Globus pallidus (tissue), 1 donor: ENCODE measurements at regions not wholly inside any gene's neighbourhood (a gene's known extent, or its start where the extent isn't known, plus 50 kb on each side); places are given as distances from the start of the nearest gene placed in this dataset.

Experiments
- DNase-seq: peaks from one replicate; pipeline ENCODE4 v3.0.0-alpha.2; 2015; ENCODE audit warnings: low spot score

DNA sequence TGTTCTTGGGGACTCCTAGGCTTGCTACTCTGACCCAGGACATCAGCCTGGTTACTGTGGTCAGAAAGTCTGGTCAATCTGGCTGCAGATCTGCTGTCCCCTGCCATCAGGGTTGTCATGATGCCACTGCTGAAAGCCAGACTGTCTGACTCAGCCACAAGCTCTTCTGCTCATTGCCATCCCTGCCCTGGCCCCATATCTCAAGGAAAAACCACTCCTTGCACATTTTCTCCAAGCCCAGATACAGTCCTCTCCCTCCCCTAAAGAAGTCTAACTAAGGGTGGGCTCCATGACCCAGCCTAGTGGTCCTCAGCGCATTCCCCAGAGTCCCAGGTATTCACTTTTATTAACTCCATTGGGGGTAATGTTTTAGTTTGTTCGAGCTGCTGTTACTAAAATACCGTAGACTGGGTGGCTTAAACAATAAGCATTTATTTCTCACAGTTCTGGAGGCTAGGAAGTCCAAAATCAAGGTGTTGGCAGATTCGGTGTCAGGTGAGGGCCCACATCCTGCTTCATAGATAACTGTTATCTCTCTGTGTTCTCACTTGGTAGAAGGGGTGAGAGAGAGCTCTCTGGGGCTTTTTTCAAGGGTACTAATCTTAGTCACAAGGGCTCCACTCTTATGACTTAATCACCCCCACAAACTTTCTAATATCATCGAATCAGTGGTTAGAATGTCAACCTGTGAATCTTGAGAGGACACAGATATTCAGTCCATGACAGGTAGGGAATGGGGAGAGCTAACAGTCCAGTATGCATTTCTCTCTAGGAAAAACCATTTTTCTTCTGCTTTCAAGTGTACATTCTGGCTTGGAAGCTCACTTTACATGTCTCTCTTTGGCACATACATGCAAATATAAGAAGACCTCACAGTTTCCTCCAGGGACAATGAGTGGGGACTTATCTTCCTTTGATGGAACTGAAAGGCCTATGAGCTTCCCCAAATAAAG is 94.8 kb upstream of the CXCR4 start:
- DNase-seq: no peak

DNA sequence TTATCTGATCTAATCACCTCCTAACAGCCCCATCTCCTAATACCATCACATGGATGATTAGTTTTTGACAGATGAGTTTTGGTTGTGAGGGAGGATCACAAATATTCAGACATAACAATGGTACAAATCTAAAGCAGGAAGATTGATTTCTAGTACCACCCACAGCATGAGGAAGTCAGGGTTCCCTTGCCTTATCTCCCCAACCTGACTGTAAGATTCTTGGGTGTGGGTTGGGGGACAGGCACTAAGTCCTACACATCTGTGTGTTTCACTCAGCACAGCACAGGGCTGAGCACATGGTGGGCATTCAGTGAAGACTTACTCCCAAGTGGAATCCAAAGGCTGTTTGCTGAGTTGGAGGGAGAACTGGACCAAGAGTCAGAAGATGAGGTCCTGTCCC is 93.8 kb upstream of the CXCR4 start:
- DNase-seq: no peak

DNA sequence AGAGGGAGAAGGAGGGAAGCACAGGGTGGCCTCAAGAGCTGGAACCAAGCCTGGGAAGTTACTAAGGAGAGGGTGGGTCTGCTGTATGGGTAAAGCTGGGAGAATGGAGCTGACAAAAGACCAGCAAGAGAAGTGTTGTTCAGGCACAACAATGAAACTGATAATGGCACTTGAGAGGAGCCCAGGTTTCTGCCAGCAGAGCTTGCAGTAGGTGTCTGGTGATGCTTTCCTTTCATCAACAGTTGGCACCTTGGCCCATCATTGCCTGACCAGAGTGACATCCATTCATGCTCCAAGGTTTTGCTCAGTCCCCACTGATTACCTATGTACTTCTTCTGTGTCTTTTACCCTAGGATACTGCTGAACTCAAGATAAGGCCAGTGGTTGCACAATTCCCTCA is 92.9 kb upstream of the CXCR4 start:
- DNase-seq: no peak

DNA sequence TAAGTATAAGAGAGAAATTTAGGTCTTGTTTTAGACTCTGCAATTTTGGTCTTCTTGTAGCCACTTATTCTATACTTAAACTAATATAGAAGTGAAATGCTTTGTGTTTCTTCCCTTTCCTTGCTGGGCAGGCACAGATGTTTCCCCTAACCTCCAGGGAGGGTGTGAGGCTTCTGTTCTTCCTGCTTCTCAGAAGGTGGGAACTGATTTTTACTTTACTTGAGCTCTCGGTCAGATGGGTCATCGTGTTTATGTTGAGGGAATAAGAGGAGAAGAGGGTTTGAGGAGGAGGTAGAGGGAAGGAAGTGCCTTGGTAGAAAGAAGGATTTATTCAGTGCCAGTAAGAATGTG is 92.5 kb upstream of the CXCR4 start:
- no peak for DNase-seq

DNA sequence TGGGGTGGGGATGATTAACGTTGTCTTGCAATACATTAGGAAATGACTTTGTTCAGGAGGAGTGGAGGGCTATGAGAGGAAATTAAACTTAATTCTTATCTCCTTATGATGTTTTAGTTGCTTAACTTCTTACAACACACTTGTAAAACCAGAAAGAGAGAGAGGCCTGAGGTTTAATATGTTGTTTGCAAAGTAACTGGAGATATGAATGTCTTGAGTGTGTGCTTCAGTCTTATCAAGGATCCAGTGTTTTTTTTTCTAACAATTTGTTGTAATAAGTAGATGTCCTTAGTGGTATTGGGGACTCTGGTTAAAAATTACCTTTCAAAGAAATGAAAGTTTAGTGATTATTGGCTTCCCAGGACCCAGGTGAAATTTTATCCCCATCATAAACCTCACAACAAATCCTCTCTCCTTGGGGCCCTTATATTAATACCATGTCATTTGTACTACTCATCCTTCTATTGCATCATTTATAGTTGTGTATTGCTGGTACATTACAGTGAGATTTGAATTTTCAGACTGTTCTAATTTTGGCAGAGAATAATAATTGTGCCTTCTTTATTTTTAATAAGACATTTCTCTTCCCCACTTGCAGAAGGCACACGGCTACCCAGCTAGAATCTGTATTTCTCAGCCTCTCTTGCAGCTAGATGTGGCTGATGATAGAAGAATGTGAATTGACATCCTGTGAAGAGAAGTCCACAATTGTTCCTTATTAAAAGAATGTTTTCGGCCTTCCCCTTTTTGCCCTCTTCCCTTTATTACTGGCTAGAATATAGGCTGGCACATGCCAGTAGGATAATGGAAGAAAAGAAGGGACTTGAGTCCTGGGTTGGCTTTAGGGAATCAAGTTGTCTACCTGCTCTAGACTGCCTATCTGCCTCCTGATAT is 91.9 kb upstream of the CXCR4 start:
- no peak for DNase-seq

DNA sequence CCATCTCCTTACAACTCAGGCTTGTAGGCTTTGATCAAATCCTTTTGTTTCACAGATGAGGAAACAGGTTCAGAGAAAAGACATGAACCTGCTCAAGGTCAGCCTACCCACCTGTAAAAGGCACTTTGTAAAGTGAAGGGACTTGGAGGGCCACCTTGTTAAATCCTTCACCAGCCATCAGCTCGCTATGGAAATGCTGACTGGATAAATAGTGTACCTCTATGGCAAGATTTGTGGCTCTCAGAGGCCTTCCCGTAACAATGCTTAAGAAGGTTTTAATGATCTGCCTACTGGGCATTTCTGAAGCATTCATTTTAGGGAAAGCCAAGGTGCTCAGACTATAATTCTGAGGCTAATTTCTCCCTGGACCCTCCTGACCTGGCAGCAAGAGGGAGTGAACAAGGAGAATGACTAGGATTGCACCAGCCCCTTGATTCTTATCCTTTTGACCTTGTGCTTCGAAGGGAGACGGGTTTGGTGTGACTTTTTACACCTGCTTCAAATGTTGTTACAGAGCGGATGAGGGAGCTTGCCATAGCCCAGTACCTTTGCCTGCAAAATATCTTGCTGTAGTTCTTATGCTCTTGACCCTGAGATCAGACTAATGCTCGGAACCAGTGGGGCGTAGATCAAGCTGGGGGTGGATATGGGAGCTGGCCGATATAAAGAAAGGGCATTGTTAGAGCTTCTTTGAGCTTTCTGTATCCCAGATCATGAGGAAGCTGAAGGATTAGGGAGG is 90.9 kb upstream of the CXCR4 start:
- no peak for DNase-seq

DNA sequence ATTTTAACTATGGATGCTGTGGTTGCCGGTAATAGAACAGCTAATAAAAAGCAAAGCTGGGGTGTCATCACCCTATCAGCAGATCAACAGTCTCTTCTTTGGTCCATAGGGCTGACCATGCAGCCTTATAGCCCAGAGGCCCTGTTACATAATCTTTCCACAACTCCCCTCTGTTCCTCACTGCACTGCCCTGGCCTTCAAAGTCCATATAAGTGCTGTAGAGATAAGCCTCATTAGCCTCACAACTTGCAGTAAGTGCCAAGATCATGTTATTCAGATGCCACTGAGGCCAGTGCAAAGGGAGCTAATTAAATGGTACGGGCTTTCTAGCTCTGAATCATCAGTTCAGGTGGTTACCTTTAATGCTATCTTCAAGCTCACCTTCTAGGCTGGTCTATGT is 89.7 kb upstream of the CXCR4 start:
- DNase-seq: no peak

DNA sequence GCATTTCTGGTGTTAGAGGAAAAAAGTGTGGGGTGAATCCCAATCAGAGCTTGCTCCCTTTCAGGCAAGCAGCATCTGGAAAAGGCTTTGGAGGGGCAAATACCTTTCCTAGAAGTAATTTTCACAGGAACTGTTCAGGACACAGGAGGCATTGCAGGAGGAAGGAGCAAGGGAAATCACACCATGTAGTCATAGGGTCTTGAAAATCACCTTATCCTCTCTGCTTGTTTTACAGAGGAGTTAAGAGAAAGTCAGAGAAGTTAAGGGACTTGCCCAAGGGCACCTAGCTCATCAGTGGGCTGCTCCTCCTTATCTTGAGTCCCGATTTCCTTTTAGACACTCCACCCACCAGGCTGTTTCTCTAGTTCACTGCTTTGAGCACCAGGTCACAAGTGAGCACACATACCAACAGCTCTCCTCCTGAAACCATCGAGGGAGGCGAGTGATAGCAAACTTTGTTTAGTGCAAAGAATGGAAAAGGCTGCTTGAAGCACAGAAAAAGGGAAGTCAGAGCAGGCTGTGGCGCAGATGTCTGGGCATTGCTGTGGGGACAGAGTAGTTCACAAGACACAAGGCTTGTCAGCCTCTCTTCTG is 89.2 kb upstream of the CXCR4 start:
- peak; percentile 24 for DNase-seq

DNA sequence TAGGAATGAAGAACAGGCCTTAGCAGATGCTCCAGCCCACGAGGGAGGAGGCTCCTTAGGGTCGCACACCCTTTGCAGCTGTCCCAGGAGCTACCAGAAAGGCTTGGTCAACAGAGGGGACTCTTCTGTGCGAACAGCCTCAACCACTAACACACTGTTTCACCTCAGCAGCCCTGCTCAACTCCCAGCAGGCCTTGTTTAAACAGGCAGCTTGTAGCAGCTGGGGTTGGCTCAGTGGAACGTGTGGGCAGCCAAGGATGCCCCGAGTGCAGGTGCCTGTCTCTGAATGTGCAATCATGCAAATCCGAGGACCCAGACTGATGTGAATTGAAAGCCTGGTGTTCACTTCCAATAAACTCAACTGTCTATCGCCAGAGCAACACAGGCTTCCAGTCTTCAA is 88.7 kb upstream of the CXCR4 start:
- DNase-seq: no peak

DNA sequence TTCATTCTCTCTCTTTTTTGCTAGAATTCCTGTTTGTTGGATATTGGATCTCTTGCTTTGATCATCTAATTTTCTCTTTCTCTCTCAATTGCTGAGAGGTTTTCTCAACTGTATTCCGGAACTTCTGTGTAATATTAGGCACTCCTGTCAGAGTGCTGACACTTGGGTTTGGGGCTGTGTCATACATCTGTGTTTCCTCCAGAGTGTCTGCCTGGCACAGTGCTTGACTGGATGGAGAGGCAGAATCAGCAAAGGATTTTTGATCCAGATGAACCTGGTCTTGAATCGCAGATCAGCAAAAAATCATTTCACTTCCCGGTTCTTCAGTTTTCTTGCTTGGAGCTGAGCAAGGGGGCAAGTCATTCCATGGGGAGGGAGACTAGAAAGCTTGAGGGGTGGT is 87.7 kb upstream of the CXCR4 start:
- DNase-seq: no peak

DNA sequence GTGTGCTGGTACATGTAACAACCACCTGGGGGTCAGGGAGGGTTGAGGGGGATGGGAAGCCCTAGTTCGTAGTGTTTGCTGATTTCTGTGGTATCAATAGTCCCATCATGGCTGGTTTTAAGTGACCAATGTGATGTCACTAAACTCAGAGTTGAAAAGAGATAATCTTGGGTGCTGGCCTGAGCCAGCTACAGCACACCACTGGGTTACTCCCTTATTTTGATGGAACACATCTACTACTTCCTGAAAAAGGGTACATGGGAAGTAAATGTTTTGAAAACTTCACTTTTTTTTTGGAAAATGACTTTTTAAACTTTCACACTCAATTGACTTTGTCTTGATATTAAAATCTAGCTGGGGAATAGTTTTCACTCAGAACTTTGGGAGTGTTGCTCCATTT is 87.0 kb upstream of the CXCR4 start:
- DNase-seq: no peak

DNA sequence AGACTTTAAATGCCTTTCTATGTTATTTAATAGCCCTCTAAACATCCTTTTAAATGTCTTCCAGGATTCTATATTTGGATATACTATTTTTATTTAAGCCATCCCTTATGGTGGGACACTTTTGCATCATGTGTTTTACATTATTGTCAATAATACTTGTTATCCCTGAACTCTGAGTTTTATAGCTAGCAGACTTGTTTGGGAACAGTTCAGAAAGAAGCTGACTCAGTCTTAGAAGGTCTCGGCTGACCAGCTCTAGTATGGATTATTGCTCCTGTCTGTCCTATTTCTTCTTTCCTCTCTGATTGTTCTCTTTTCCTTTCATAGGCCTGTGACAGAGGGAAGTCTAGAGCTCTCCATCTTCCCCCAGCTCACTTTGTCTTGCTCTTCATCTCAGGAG is 77.3 kb upstream of the CXCR4 start:
- DNase-seq: no peak

DNA sequence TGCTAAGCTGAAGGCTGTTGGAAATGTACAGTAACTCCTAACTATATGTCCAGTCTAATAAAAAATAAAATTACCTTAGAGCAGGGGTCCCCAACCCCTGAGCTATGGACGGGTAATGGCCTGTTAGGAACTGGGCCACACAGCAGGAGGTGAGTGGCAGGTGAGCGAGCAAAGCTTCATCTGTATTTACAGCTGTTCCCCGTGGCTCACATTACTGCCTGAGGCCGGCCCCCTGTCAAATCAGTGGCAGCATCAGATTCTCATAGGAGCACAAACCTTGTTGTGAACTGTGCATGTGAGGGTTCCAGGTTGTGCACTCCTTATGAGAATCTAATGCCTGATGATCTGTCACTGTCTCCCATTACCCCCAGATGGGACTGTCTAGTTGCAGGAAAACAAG is 73.1 kb upstream of the CXCR4 start:
- DNase-seq: no peak

DNA sequence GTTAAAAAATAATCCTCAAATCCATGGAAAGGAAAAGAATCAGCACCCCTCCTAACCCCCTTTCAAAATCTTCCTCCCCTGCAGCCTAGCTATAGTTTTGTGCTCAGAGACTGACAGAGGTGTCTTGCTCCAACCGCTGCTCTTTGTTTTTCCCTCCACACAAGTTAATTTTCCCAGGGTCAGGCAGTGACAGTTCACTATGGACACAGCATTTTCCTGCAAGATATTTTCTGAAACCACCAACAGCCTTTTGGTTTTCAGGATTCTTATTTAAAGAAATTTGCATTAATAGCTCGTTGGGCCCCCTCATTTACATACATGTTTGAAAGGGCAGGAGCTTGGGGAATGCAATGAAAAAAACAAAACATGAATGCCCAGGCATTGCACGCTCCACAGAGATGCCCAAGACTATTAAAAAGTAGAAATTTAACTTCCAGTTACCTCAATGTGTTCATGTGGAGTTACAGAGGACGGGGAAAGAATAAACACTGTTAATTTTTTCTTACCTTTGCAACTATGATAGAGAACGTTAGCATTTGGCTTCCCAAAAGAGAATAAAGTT is 71.4 kb upstream of the CXCR4 start:
- DNase-seq: no peak

DNA sequence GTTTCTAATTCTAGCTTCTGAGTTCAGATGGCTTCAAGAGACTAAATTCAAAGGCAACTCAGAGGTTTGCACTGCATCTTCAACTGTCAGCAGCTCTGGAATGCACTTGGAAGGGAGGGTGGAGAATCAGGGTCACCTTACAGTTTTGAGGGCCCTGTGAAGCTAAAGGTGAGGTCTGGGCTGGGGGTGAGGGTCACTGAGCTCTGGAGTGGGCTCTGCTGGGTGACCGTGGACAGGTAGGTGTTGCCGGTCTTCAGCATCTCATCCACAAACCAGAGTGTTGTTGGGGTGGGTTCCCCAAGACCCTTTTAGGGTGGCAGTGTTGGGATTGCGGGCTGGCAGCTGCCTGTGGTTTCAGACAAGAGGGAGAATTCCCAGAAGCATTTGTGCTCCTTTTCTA is 70.1 kb upstream of the CXCR4 start:
- no peak for DNase-seq

DNA sequence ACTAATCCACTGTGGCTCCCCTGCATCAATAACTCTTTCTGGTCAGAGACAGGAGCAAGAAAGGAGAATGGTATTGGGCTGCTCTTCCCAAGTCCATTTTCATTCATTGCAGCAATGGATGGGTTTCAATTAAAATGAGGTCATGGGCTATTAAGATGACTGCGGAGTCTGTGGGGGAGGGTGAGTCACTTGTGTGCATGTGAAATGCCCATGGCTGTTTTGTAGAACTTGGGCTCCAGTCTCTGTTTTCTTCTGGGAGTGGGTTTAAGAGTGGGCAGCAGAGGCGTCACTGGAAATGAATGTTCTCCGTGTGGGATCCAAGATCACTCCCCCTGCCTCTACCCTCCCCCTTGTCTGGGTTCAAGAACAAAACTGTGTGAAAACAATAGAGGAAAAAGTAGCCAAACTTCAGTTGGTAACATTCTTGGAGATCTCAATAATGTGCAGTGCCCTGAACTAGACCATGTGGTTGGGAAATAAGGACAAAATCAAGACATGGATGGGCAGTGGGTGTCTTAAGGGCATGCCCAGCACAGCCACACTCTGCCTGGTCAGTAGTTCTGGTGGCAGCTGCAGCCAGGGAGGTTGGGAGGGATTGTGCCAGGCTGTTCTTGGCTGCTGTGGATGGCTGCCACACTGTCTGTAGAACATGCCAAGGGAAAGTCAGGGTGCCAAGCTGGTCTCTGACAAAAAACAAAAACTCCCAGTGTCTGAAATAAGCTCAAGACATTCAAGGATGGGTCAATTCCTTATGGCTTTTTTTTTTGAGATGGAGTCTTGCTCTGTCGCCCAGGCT is 68.2 kb upstream of the CXCR4 start:
- peak; percentile 70 for DNase-seq

DNA sequence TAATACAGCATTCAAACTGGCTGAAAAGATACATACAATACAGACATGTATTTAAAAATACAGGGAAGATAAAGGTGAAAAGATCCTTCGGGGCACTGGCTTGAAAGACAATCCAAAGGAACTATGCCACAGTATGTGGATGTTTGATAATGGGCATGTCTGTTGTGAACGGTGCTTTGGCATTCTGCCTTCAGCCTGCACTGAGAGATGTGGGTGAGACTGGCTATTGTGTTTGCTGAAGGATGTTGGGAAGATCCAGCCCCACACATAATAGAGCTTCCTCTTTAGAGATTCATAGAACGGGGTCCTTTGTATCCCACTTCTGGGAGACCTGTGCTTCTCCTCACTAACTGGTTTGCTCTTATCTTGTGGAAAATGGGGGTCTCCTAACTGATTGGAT is 65.1 kb upstream of the CXCR4 start:
- DNase-seq: peak; percentile 52

DNA sequence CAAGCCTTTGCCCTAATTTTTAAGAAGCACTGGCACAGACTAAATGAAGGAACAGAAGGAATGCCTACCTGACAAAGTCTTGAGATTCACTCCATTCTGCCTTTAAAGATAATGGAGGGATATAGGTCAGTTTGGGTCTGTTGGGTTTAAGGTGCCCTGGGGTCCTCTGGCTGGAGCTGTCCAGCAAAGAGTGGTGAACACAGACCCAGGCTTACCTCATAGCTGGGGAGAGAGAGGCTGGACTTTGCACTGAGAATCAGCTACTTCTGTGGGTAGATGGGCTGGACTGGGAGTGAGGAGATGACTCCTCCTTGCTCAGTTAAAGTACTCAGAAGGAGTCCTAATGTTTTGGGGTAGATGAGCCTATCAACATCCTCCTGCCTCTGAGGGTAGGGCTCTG is 64.4 kb upstream of the CXCR4 start:
- DNase-seq: no peak

DNA sequence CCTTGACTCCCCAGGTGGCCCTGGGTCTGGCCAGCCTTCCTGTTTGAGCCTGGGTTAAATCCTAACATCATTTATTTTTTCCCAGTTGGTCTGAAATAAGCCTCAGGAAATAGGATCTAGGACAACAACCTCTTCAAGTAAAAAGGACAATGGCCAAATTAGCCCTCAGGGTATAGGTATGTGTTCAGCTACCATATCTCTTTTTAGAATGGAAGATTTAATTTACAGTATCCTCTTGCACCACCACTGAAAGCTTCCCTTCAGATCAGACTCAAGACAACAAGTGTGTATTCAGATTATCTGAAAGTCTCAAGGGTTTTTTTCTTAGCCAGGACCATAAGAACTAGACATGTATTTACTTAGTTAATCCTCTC is 61.6 kb upstream of the CXCR4 start:
- DNase-seq: no peak

DNA sequence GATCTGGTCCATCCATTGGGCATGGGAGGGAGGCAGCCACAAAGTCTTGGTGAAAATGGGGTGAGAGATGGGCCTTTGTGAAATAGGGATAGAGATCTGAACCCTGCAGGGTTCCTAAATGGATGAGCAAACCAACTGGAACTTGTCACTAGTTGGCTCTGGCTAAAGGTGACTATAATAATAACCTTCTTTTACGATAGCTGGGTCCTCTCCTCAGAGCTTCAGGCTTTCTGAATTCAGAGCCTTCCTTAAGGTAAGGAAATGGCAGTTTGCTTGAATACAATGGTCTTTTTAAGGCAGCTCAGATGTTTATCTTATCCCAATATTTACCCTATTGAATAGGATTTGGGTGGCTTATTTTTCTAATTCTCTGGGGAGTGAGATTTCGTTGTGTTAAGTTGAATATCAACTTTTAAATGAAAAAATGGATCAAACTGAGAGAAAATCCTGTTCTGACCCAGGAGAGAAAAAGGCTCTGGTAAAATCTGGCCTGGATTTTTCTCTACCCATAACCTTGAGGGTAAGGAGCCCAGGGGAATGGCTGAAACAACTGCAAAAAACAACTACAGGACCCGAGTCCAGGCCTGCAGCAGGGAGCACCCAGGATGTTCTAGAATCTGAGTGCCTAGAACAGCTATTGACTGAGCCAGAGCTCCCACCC is 61.1 kb upstream of the CXCR4 start:
- no peak for DNase-seq

DNA sequence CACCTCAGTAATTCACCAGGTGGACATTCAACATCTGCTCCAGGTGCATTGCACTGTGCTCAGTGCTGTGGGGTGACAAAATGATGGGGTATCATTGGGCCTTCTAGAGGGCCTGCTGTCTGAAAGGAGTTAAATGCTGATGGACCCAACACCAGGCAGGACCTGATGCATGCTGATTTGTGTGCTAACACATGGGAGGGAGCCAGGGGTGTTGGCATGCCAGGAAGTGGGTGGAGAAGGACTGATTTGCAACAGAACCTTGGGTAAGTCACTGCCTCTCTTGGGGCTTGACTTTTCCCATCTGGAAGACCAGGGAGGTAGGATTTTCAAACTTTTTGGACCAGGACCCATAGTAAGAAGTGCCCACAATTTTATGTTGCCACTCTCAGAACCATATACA is 57.9 kb upstream of the CXCR4 start:
- no peak for DNase-seq
